Ectodermal cell (in vitro differentiated cells): ENCODE measurements at regions not wholly inside any gene's neighbourhood (a gene's known extent, or its start where the extent isn't known, plus 50 kb on each side); places are given as distances from the start of the nearest gene placed in this dataset.

ENCODE experiments used
- H3K27ac ChIP-seq: 2 replicates; pipeline ENCODE4 v1.7.0; 2013; ENCODE audit warnings: mild to moderate bottlenecking, low read depth, low read length; ENCODE audit not compliant: insufficient read depth, poor library complexity, severe bottlenecking
- H3K27me3 ChIP-seq: 2 replicates; pipeline ENCODE4 v1.7.0; 2013; ENCODE audit warnings: mild to moderate bottlenecking, low read length; ENCODE audit not compliant: insufficient read depth, control insufficient read depth, poor library complexity, severe bottlenecking
- H3K36me3 ChIP-seq: one replicate; pipeline ENCODE4 v1.7.0; 2013; ENCODE audit warnings: low read length; ENCODE audit not compliant: control insufficient read depth, insufficient read depth
- H3K4me1 ChIP-seq: one replicate; pipeline ENCODE4 v1.7.0; 2013; ENCODE audit warnings: low read length; ENCODE audit not compliant: control insufficient read depth, insufficient read depth
- H3K4me3 ChIP-seq: 2 replicates; pipeline ENCODE4 v1.7.0; 2013; ENCODE audit warnings: low read depth, low read length, control low read depth; ENCODE audit not compliant: insufficient read depth
- H3K9me3 ChIP-seq: 2 replicates; pipeline ENCODE4 v1.7.0; 2013; ENCODE audit warnings: mild to moderate bottlenecking, low read length, moderate library complexity; ENCODE audit not compliant: control insufficient read depth
- WGBS, 2 experiments: methylation state at CpG; one replicate each; pipeline ENCODE4 v1.1.7; 2013; ENCODE audit warnings: missing lambda C conversion rate in 2 of 2; 5-methylcytosine and 5-hydroxymethylcytosine counted together

GRCh38 chr4:138770818-138771217 lies 244.8 kb upstream of the NOCT start:
- 91 to 93% methylated on average over 4 of the region's 4 CpGs for WGBS, 2 experiments
- Histone ChIP-seq H3K36me3 (no peaks in the 10 kb centered on the region), H3K4me3 (no peak overlapping the region), H3K4me1 (peaks cover 3% of the 10 kb centered on the region), H3K27ac (no peak overlapping the region), H3K27me3 (no peaks in the 10 kb centered on the region), H3K9me3 (no peaks in the 10 kb centered on the region)

GRCh38 chr4:138766332-138766731 lies 249.2 kb upstream of the NOCT start:
- Histone ChIP-seq H3K27me3 (no peaks in the 10 kb centered on the region), H3K4me1 (no peaks in the 10 kb centered on the region), H3K27ac (no peak overlapping the region), H3K36me3 (no peaks in the 10 kb centered on the region), H3K4me3 (no peak overlapping the region), H3K9me3 (no peaks in the 10 kb centered on the region)
- WGBS, 2 experiments = 93 to 94% methylated on average over 7 to 8 of the region's 8 CpGs

GRCh38 chr4:138765442-138765841 lies 250.1 kb upstream of the NOCT start:
- Histone ChIP-seq H3K4me1 (no peaks in the 10 kb centered on the region), H3K4me3 (no peak overlapping the region), H3K9me3 (no peaks in the 10 kb centered on the region), H3K27ac (no peak overlapping the region), H3K36me3 (no peaks in the 10 kb centered on the region), H3K27me3 (no peaks in the 10 kb centered on the region)
- WGBS, 2 experiments = 88 to 90% methylated on average over 2 to 3 of the region's 3 CpGs

- WGBS, 2 experiments = 96 to 97% methylated on average over 1 of the region's 1 CpG
These were observed 253.9 kb upstream of the NOCT start for GRCh38 chr4:138761638-138762220.

DNA sequence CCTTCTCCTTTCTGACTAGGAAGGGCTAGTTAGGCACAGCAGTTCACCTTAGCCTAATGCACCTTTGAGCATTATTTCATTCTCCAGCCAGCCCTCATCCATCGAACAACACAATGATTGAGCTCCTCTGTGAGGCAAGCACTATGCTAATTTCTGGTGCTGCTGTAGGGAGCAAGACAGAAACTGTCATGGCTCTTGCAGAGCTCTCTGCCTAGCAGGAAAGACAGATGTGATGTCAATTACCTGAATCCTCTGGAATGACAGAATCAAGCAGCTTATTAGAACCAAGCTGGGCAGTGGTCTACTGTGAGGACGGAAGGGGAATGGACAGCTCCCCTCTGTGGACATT lies 256.1 kb upstream of the NOCT start:
- H3K27me3 ChIP-seq = no peaks in the 10 kb centered on the region
- no peaks in the 10 kb centered on the region for H3K4me1 ChIP-seq
- H3K9me3 ChIP-seq = no peaks in the 10 kb centered on the region
- H3K27ac ChIP-seq = no peak overlapping the region
- WGBS, 2 experiments = 78 to 79% methylated on average over 2 of the region's 2 CpGs
- no peak overlapping the region for H3K4me3 ChIP-seq
- H3K36me3 ChIP-seq = no peaks in the 10 kb centered on the region

More at GRCh38 chr4:138761638-138762220, 253.9 kb upstream of the NOCT start:
- Histone ChIP-seq H3K9me3 (no peaks in the 10 kb centered on the region), H3K36me3 (no peaks in the 10 kb centered on the region), H3K27me3 (no peaks in the 10 kb centered on the region), H3K4me1 (no peaks in the 10 kb centered on the region), H3K4me3 (no peak overlapping the region), H3K27ac (no peak overlapping the region)

DNA sequence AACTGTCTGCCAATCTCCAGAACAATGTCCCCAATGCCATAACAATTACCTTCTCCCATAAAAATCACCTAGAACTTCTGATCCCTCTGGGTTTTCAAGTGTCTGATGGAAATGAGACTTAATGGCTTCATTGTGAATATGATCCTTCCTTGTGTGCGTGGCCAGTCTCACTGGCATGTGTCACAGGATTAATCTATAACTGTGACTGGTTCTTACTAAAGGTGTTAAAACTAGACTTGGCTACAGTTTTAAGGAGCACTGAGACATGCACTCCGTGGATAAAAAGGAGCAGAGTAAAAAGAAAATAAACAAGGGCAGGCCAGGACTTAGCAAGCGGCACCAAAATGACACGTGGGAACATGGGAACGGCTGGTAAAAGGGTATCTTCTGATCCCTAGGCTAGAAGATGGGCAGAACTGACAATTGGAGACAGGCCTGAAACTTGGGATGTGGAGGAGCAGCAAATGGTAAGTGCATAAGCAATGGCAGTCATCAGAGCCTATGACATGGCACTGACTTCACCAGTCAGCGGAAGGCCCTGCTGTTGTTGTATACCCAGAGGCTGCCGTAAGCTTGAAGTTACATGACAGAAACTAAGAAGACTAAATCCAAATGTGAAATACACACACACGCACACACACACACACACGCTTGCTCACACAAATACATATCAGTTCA lies 256.6 kb upstream of the NOCT start:
- Histone ChIP-seq H3K27ac (no peak overlapping the region), H3K9me3 (no peaks in the 10 kb centered on the region), H3K27me3 (no peaks in the 10 kb centered on the region), H3K4me1 (no peaks in the 10 kb centered on the region), H3K36me3 (no peaks in the 10 kb centered on the region), H3K4me3 (no peak overlapping the region)
- WGBS, 2 experiments = 94 to 96% methylated on average over 9 of the region's 9 CpGs

GRCh38 chr4:138758196-138758595 lies 257.4 kb upstream of the NOCT start:
- Histone ChIP-seq H3K27me3 (no peaks in the 10 kb centered on the region), H3K4me3 (no peak overlapping the region), H3K4me1 (no peaks in the 10 kb centered on the region), H3K27ac (no peak overlapping the region), H3K9me3 (no peaks in the 10 kb centered on the region), H3K36me3 (no peaks in the 10 kb centered on the region)
- 94 to 99% methylated on average over 4 to 5 of the region's 5 CpGs for WGBS, 2 experiments

DNA sequence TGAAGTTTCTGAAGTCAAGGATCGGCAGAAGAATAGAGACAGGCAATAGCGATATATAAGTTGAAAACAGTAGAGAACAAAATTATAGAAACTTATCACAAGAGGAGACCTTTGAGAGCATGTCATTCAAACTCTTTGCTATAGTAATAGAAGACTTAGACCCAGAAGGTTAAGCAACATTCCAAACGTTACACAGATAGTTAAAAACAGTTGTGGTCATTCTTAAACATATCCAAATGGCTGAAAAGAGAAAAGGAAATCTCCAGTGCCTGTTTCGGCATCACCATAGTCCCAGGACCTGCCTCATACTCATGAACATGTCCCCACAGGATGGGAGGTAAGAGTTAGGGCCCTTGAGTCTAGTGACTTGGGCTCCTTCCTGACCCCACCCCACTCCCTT lies 258.1 kb upstream of the NOCT start:
- Histone ChIP-seq H3K4me3 (no peak overlapping the region), H3K27me3 (no peaks in the 10 kb centered on the region), H3K4me1 (no peaks in the 10 kb centered on the region), H3K27ac (no peak overlapping the region), H3K9me3 (no peaks in the 10 kb centered on the region), H3K36me3 (no peaks in the 10 kb centered on the region)
- WGBS, 2 experiments = 75 to 95% methylated on average over 2 to 4 of the region's 4 CpGs

- Histone ChIP-seq H3K27ac (no peak overlapping the region), H3K36me3 (no peaks in the 10 kb centered on the region), H3K4me1 (no peaks in the 10 kb centered on the region), H3K4me3 (no peak overlapping the region), H3K27me3 (no peaks in the 10 kb centered on the region), H3K9me3 (no peaks in the 10 kb centered on the region)
These were observed 259.1 kb upstream of the NOCT start for GRCh38 chr4:138756519-138756918.

DNA sequence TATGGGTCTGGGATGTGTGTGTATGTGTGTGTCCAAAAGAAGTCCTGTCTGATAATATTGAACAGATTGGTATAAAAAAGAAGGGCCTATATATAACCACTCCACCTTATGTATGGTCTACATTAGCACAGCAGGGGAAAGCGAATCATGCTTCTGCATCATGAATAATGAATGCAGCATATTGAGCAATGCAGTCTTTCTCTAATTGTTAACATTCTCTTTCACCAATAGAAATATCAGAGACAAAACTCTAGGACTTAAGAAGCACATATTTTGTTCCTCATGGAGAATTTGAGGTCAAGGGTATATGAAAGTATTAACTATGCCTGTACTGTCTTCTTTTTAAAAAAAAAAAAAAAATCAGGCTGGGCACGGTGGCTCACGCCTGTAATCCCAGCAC lies 264.3 kb upstream of the NOCT start:
- 94% methylated on average over 1 of the region's 3 CpGs; no CpG with 5 or more reads in 1 of the 2 experiments for WGBS, 2 experiments
- no peaks in the 10 kb centered on the region for H3K4me1 ChIP-seq
- H3K9me3 ChIP-seq = peaks cover 6% of the 10 kb centered on the region
- no peaks in the 10 kb centered on the region for H3K27me3 ChIP-seq
- H3K36me3 ChIP-seq = peaks cover 7% of the 10 kb centered on the region
- no peak overlapping the region for H3K4me3 ChIP-seq
- no peak overlapping the region for H3K27ac ChIP-seq
